GM12864 (cell line): ENCODE measurements at regions not wholly inside any gene's neighbourhood (a gene's known extent, or its start where the extent isn't known, plus 50 kb on each side); places are given as distances from the start of the nearest gene placed in this dataset.
"Not testable (repeated sequence)": the region's sequence is repeated elsewhere in the genome, so short reads cannot be mapped to it uniquely, and the experiment has no call there.

Experiments used
- DNase-seq: peaks from one replicate; pipeline ENCODE4 v3.0.0-alpha.2; 2011; ENCODE audit warnings: low read depth
- H3K4me3 ChIP-seq: 2 replicates; pipeline ENCODE4 v1.5.1; 2011; ENCODE audit warnings: mild to moderate bottlenecking, low read depth, low read length, control low read depth
- TF ChIP-seq, protein P1 (sequence below): IDR thresholded peaks from 2 replicates; pipeline ENCODE4 v1.5.1; 2011; ENCODE audit warnings: low read depth, mild to moderate bottlenecking, moderate library complexity, low read length, control low read depth, inconsistent platforms; ENCODE audit errors: missing control alignments

DNA sequence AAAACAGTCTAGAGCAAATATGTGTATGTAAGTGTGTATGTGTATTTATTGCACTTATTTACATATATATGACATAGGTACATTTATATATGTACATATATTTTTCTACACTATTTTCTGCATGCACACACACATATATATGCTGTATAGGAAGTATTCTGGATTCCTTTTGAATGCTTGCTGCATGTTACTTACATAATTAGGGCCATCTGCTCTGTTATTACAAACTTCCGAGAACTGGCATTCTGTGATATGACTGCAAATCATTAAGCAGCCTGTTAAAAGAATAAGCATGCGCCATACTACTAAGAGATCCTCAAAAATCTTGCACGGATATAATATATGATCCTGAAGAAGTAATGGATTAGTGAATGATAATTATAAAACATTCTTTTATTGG, 1157.6 kb upstream of the TENM3 start:
- no peak for DNase-seq

DNA sequence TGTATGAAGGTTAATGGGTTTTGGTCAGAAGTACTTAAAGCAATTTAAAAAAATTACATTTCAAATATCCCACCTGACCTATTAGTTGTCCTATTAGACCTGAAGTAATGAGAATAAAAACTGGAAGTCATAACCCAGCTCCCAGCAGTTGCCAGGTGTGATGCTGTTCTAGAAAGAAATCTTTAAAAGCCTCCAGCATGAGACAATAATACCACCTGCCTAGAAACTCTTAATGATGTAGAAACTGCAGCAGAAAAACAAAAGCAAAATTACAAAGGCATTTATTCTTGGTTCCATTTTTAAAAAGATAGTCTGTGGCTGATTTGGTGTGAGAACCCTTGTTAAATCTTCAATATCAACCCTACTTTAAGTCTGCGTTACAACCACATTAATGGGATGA, 1137.7 kb upstream of the TENM3 start:
- H3K4me3 ChIP-seq = no peak overlapping the region
- no peak for DNase-seq
- TF ChIP-seq, protein P1, sequence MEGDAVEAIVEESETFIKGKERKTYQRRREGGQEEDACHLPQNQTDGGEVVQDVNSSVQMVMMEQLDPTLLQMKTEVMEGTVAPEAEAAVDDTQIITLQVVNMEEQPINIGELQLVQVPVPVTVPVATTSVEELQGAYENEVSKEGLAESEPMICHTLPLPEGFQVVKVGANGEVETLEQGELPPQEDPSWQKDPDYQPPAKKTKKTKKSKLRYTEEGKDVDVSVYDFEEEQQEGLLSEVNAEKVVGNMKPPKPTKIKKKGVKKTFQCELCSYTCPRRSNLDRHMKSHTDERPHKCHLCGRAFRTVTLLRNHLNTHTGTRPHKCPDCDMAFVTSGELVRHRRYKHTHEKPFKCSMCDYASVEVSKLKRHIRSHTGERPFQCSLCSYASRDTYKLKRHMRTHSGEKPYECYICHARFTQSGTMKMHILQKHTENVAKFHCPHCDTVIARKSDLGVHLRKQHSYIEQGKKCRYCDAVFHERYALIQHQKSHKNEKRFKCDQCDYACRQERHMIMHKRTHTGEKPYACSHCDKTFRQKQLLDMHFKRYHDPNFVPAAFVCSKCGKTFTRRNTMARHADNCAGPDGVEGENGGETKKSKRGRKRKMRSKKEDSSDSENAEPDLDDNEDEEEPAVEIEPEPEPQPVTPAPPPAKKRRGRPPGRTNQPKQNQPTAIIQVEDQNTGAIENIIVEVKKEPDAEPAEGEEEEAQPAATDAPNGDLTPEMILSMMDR = no peak

More for the DNA sequence above, 1157.6 kb upstream of the TENM3 start:
- TF ChIP-seq, protein P1 = no peak
- no peak overlapping the region for H3K4me3 ChIP-seq

DNA sequence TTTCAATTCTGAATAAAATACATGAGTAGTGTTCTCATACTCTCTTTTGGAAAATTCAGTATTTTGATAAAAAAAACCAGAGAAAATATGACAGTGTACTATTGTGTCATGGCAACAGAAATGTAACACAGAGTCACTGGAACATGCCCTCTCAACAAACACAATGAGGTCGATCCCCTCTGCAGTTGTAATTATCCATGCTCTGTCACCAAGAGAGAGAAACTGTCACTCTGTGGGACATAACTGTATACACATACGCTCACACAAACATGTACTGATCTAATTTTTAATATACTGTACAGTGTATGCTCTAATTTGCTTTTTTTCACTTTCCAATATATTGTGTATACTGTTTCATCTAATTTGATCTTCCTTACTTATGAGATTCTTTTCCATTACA, 1136.8 kb upstream of the TENM3 start:
- DNase-seq = no peak
- H3K4me3 ChIP-seq = no peak overlapping the region
- TF ChIP-seq, protein P1 = no peak

DNA sequence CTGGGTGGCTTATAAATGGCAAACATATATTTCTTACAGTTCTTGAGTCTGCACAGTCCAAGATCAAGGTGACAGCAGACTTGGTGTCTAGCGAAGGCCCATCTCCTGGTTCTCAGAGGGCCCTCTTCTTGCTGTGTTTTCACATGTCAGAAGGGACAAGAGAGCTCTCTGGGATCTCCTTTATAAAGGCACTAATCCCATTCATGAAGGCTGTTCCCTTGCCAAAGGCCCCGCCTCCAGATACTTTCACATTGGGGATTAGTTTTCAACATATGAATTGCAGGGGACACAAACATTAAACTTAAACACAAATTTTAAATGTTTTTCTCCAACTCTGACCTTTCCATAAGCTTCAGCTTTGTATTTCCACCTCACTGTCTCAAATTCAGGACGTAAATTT, 1135.0 kb upstream of the TENM3 start:
- no peak overlapping the region for H3K4me3 ChIP-seq
- TF ChIP-seq, protein P1 = no peak
- no peak for DNase-seq

DNA sequence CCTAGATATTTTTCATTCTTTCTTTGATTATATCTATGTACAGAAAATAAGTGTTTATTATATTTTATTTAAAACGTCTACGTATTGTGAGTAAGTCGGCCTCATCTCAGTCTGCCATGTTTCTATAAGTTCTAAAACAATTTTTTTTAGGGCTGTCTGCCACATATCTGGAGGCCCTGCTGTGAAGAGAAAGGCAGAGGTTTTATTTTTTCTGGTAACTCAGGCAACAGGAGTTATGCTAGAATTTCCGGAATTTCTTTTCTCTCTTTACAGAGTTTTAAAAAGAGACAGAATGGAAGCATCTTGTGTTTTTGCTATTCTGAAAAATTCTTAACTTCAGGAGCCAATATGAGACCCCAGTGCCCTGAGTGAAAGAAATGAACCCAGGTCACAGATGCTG, 1124.0 kb upstream of the TENM3 start:
- H3K4me3 ChIP-seq = no peak overlapping the region
- no peak for DNase-seq
- TF ChIP-seq, protein P1 = no peak

DNA sequence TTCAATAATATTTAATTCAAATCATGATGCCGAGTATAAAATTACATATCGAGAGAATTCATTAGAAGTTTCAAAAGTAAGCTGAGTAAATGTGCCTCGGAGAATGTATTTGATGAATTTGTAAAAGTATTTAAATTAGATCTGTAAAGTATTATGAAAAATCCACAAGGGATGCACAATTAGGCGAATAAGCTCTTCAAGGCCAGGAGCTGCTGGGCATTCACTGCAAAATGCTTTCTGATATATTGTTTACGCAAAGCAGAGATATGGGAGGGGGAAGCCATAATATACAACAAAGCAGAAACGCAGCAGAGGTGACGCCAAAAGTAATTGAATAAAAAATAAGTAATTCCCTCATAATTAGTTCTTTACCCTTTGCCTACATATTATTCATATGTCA, 1121.5 kb upstream of the TENM3 start:
- TF ChIP-seq, protein P1 = no peak

DNA sequence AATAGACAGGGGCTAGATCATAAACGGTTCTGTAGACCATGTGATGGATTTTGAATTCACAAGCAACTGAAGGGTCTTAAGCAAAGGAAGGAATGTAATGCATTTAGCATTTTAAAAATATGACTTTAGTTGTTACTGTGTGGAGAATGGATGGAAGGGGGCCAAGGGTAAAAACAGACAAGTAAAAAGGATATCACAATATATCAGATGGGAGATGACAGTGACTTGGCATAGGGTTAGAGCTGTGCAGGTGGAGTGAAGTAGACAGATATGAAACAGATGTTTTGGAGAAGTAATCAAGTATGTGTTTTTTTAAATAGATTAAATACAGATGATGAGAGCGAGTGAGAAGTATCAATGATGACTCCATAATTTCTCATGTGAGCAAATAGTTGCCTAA, 1116.0 kb upstream of the TENM3 start:
- TF ChIP-seq, protein P1 = no peak

More for the DNA sequence above, 1121.5 kb upstream of the TENM3 start:
- no peak overlapping the region for H3K4me3 ChIP-seq
- DNase-seq = no peak

DNA sequence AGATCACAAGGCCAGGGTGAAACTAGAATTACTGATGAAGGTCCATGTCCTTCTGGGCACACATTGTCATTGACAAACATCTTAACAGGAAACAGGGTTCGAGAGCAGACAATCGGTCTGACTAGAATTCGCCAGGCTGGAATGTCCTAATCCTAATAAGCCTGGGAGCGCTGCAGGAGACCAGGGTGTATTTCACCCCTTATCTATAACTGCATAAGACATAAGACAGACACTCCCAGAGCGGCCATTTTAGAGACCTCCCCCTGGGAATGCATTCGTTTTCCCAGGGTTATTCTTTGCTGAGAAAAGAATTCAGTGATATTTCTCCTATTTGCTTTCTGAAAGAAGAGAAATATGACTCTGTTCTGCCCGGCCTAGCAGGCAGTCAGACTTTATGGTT, 1112.9 kb upstream of the TENM3 start:
- not testable (repeated sequence) for DNase-seq, H3K4me3 ChIP-seq

More for the DNA sequence above, 1116.0 kb upstream of the TENM3 start:
- no peak for DNase-seq
- H3K4me3 ChIP-seq = no peak overlapping the region
